A673 (cell line): ENCODE measurements at regions not wholly inside any gene's neighbourhood (a gene's known extent, or its start where the extent isn't known, plus 50 kb on each side); places are given as distances from the start of the nearest gene placed in this dataset.

Experiments
- EZH2 ChIP-seq: fragments of 200-600 bp; sonication (generic); IDR thresholded peaks from 2 replicates; pipeline ENCODE4 v1.6.1; 2017; ENCODE audit warnings: borderline replicate concordance, low read depth, mild to moderate bottlenecking, mixed read lengths, antibody characterized with exemption, low read length; ENCODE audit not compliant: poor library complexity, severe bottlenecking
- TF ChIP-seq, protein P1 (sequence below): fragments of 300-800, 200-600 bp; sonication (generic); conservative IDR thresholded peaks from 2 replicates; pipeline ENCODE4 v1.5.1; 2017; ENCODE audit warnings: low read depth, mild to moderate bottlenecking, antibody characterized with exemption, low read length, moderate library complexity, mixed read lengths

DNA sequence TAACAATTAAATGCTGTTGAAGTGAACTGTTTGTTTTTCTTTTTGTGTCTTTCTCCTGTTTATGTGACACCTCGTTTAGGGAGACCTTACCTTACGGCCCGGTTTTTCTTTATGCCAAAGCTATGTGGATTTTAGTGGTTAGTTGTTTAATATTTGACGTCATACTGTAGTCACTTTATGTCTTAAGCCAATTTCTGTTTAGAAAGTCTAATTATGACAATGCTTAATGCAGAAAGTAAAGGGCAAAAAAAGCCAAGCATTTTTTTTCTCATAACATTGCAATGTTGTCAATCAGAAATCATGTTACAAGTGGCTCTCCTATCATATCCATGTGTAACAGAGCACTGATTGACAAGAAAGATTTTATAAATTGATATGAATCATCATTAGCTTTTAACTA, 442.5 kb upstream of the ARRDC3 start:
- TF ChIP-seq, protein P1, sequence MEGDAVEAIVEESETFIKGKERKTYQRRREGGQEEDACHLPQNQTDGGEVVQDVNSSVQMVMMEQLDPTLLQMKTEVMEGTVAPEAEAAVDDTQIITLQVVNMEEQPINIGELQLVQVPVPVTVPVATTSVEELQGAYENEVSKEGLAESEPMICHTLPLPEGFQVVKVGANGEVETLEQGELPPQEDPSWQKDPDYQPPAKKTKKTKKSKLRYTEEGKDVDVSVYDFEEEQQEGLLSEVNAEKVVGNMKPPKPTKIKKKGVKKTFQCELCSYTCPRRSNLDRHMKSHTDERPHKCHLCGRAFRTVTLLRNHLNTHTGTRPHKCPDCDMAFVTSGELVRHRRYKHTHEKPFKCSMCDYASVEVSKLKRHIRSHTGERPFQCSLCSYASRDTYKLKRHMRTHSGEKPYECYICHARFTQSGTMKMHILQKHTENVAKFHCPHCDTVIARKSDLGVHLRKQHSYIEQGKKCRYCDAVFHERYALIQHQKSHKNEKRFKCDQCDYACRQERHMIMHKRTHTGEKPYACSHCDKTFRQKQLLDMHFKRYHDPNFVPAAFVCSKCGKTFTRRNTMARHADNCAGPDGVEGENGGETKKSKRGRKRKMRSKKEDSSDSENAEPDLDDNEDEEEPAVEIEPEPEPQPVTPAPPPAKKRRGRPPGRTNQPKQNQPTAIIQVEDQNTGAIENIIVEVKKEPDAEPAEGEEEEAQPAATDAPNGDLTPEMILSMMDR: no peak
- TF ChIP-seq EZH2: no peak
